GM12878 (cell line): ENCODE measurements at regions not wholly inside any gene's neighbourhood (a gene's known extent, or its start where the extent isn't known, plus 50 kb on each side); places are given as distances from the start of the nearest gene placed in this dataset.

Source experiments
- FOXM1 ChIP-seq: IDR thresholded peaks from 2 replicates; pipeline ENCODE4 v1.6.1; 2012; ENCODE audit warnings: low read depth, mild to moderate bottlenecking, inconsistent platforms, low read length, moderate library complexity
- IKZF2 ChIP-seq, 2 experiments: fragments of 450-650 bp; IDR thresholded peaks; 2 replicates each; pipeline ENCODE4 v1.6.1; 2017; ENCODE audit warnings: mild to moderate bottlenecking in 2 of 2, moderate library complexity in 2 of 2
- KLF5 ChIP-seq: fragments of 450-650 bp; IDR thresholded peaks from 2 replicates; pipeline ENCODE4 v1.6.1; 2014; ENCODE audit warnings: mild to moderate bottlenecking; ENCODE audit not compliant: partially characterized antibody
- SMAD1 ChIP-seq: fragments of 450-650 bp; IDR thresholded peaks from 2 replicates; pipeline ENCODE4 v1.6.1; 2018; ENCODE audit warnings: mild to moderate bottlenecking, low read depth; ENCODE audit not compliant: partially characterized antibody
- STAT1 ChIP-seq: fragments of 450-650 bp; conservative IDR thresholded peaks from 2 replicates; pipeline ENCODE4 v1.6.1; 2014; ENCODE audit warnings: antibody characterized with exemption, mild to moderate bottlenecking
- USF1 ChIP-seq: IDR thresholded peaks from 2 replicates; pipeline ENCODE4 v1.6.1; 2011; ENCODE audit warnings: borderline replicate concordance, low read depth, mild to moderate bottlenecking, moderate library complexity, mixed read lengths, low read length; ENCODE audit not compliant: insufficient read depth; ENCODE audit errors: extremely low read length
- ZNF592 ChIP-seq: fragments of 450-650 bp; IDR thresholded peaks from 2 replicates; pipeline ENCODE4 v1.6.1; 2017; ENCODE audit warnings: mild to moderate bottlenecking, moderate library complexity

- TF ChIP-seq ZNF592 (no peak), FOXM1 (no peak), SMAD1 (no peak), STAT1 (no peak), IKZF2 (IDR thresholded peaks at IDR 0.05) (no peak), USF1 (no peak), KLF5 (no peak)
These were observed 260.4 kb upstream of the MIR17HG start (continued) for GRCh38 chr13:91086936-91087716.
